H1 (cell line): ENCODE measurements at regions not wholly inside any gene's neighbourhood (a gene's known extent, or its start where the extent isn't known, plus 50 kb on each side); places are given as distances from the start of the nearest gene placed in this dataset.

Experiments
- CTCF ChIA-PET: fragments of 300-600 bp; sonication (Branson Sonifier 250); formaldehyde crosslinking; loops from one replicate; lab custom pipeline; 2021; ENCODE audit not compliant: partially characterized antibody; lab: Charles Lee
- POLR2A ChIA-PET: fragments of 300-600 bp; sonication (Branson Sonifier 250); formaldehyde crosslinking; loops from one replicate; lab custom pipeline; 2021; ENCODE audit warnings: inconsistent platforms; ENCODE audit not compliant: partially characterized antibody; lab: Charles Lee
- DNase-seq, 2 experiments: peaks; one replicate each; pipeline versions ENCODE4 v3.0.0 to v3.0.0-alpha.2; 2010 to 2022; ENCODE audit warnings: low spot score in 2 of 2, low read depth in 1 of 2, mixed read lengths in 1 of 2
- FAIRE-seq: peaks from 2 replicates; lab custom pipeline; 2011; peaks lifted over from hg19 to GRCh38; lab: Jason Lieb, UNC
- H2AFZ ChIP-seq: 2 replicates; pipeline ENCODE4 v1.8.1; 2012; ENCODE audit warnings: low read length, inconsistent platforms
- H2AK5ac ChIP-seq: 2 replicates; pipeline ENCODE4 v1.6.1; 2013; ENCODE audit warnings: low read depth, low read length
- H2BK120ac ChIP-seq: replicated peaks from 2 replicates; pipeline ENCODE3; 2013; ENCODE audit warnings: low read depth, low read length, inconsistent platforms
- H2BK12ac ChIP-seq: 2 replicates; pipeline ENCODE4 v1.6.1; 2013; ENCODE audit warnings: low read depth, low read length
- H2BK15ac ChIP-seq: 2 replicates; pipeline ENCODE4 v1.6.1; 2013; ENCODE audit warnings: low read length
- H2BK20ac ChIP-seq: 2 replicates; pipeline ENCODE4 v1.6.1; 2013; ENCODE audit warnings: low read length
- H2BK5ac ChIP-seq: 2 replicates; pipeline ENCODE4 v1.6.1; 2013; ENCODE audit warnings: low read depth, low read length
- H3K14ac ChIP-seq: 2 replicates; pipeline ENCODE4 v1.6.1; 2013; ENCODE audit warnings: inconsistent platforms; ENCODE audit not compliant: insufficient read length
- H3K18ac ChIP-seq: 2 replicates; pipeline ENCODE4 v1.6.1; 2013; ENCODE audit warnings: low read length; ENCODE audit errors: extremely low read depth
- H3K23ac ChIP-seq: 2 replicates; pipeline ENCODE4 v1.6.1; 2013; ENCODE audit warnings: inconsistent platforms; ENCODE audit not compliant: insufficient read length
- H3K23me2 ChIP-seq: 2 replicates; pipeline ENCODE4 v1.6.1; 2013; ENCODE audit warnings: low read depth, low read length
- H3K27ac ChIP-seq: 2 replicates; pipeline ENCODE4 v1.6.1; 2011; ENCODE audit warnings: low read depth, low read length, inconsistent platforms
- H3K27me3 ChIP-seq, 4 experiments: replicated peaks in 1 of 4; 1 replicate in 1 of 4; 2 replicates in 3 of 4; pipeline versions ENCODE4 v1.6.1 to v1.8.1; 2011 to 2013; ENCODE audit warnings: low read length in 3 of 4, mild to moderate bottlenecking in 3 of 4, inconsistent platforms in 2 of 4, mixed read lengths in 2 of 4, moderate library complexity in 1 of 4; ENCODE audit not compliant: control insufficient read depth in 3 of 4, insufficient read depth in 3 of 4; ENCODE audit errors: extremely low read depth in 1 of 4
- H3K36me3 ChIP-seq, 4 experiments: 2 replicates each; pipeline versions ENCODE4 v1.6.1 to v1.8.1; 2011 to 2013; ENCODE audit warnings: mild to moderate bottlenecking in 4 of 4, low read length in 3 of 4, moderate library complexity in 2 of 4, control low read depth in 1 of 4, inconsistent platforms in 1 of 4; ENCODE audit not compliant: insufficient read depth in 4 of 4, control insufficient read depth in 2 of 4
- H3K4ac ChIP-seq: replicated peaks from 2 replicates; pipeline ENCODE3; 2013; ENCODE audit warnings: low read length, low read depth, mixed read lengths, inconsistent platforms; ENCODE audit not compliant: insufficient read length
- H3K4me1 ChIP-seq, 4 experiments: replicated peaks in 1 of 4; 1 replicate in 1 of 4; 2 replicates in 3 of 4; pipeline versions ENCODE4 v1.6.1 to v1.8.1; 2011 to 2013; ENCODE audit warnings: low read length in 3 of 4, inconsistent platforms in 2 of 4, mixed read lengths in 1 of 4; ENCODE audit not compliant: insufficient read depth in 4 of 4, control insufficient read depth in 3 of 4
- H3K4me2 ChIP-seq, 2 experiments: 2 replicates each; pipeline versions ENCODE4 v1.6.1 to v1.8.1; 2011 to 2013; ENCODE audit warnings: low read depth in 2 of 2, low read length in 2 of 2, control low read depth in 1 of 2, inconsistent platforms in 1 of 2, mild to moderate bottlenecking in 1 of 2; ENCODE audit not compliant: insufficient read depth in 1 of 2
- H3K4me3 ChIP-seq, 4 experiments: fragments of 200-600, 300-600 bp in 1 of 4; sonication (generic), shearing (Covaris generic), sonication (Bioruptor Twin) in 1 of 4; 2 replicates each; pipeline versions ENCODE4 v1.5.1 to v1.8.1; 2011 to 2016; ENCODE audit warnings: low read length in 4 of 4, low read depth in 3 of 4, control low read depth in 2 of 4, inconsistent platforms in 2 of 4, mild to moderate bottlenecking in 2 of 4, mixed read lengths in 1 of 4, moderate library complexity in 1 of 4; ENCODE audit not compliant: insufficient read depth in 2 of 4; ENCODE audit errors: extremely low read depth in 1 of 4
- H3K56ac ChIP-seq: replicated peaks from 2 replicates; pipeline ENCODE3; 2013; ENCODE audit warnings: low read depth, mild to moderate bottlenecking, mixed read lengths, low read length, inconsistent platforms; ENCODE audit not compliant: insufficient read length
- H3K79me1 ChIP-seq: 2 replicates; pipeline ENCODE4 v1.6.1; 2013; ENCODE audit warnings: low read depth, low read length, control low read depth
- H3K79me2 ChIP-seq, 2 experiments: 2 replicates each; pipeline versions ENCODE4 v1.6.1 to v1.8.1; 2012 to 2013; ENCODE audit warnings: low read length in 2 of 2, mild to moderate bottlenecking in 2 of 2, inconsistent platforms in 1 of 2; ENCODE audit not compliant: insufficient read depth in 2 of 2, control insufficient read depth in 1 of 2
- H3K9ac ChIP-seq, 4 experiments: replicated peaks in 1 of 4; 1 replicate in 1 of 4; 2 replicates in 3 of 4; pipeline versions ENCODE4 v1.6.1 to v1.8.1; 2011 to 2013; ENCODE audit warnings: low read depth in 3 of 4, low read length in 3 of 4, control low read depth in 2 of 4, mild to moderate bottlenecking in 2 of 4, moderate library complexity in 2 of 4, inconsistent platforms in 1 of 4; ENCODE audit errors: extremely low read depth in 1 of 4
- H3K9me3 ChIP-seq, 2 experiments: 2 replicates each; pipeline versions ENCODE4 v1.6.1 to v1.8.1; 2012 to 2013; ENCODE audit warnings: mild to moderate bottlenecking in 2 of 2, moderate library complexity in 2 of 2, control low read depth in 1 of 2, inconsistent platforms in 1 of 2, low read depth in 1 of 2, low read length in 1 of 2, mixed read lengths in 1 of 2; ENCODE audit not compliant: insufficient read depth in 2 of 2
- H4K20me1 ChIP-seq, 2 experiments: replicated peaks in 1 of 2; 2 replicates each; pipeline versions ENCODE3 to v1.8.1; 2011 to 2013; ENCODE audit warnings: inconsistent platforms in 2 of 2, low read length in 2 of 2, mild to moderate bottlenecking in 1 of 2; ENCODE audit not compliant: insufficient read depth in 2 of 2, control insufficient read depth in 1 of 2
- H4K5ac ChIP-seq: 2 replicates; pipeline ENCODE4 v1.6.1; 2013; ENCODE audit warnings: low read length, low read depth, mixed read lengths, inconsistent platforms; ENCODE audit not compliant: insufficient read length
- H4K8ac ChIP-seq: 2 replicates; pipeline ENCODE4 v1.8.0; 2013; ENCODE audit warnings: mild to moderate bottlenecking, moderate library complexity, low read length, inconsistent platforms; ENCODE audit not compliant: insufficient read depth; ENCODE audit errors: extremely low read depth
- H4K91ac ChIP-seq: replicated peaks from 2 replicates; pipeline ENCODE3; 2013; ENCODE audit warnings: low read length, mixed read lengths, inconsistent platforms; ENCODE audit not compliant: insufficient read length
- FOSL1 ChIP-seq: IDR thresholded peaks from 2 replicates; pipeline ENCODE4 v1.6.1; 2011; ENCODE audit warnings: mild to moderate bottlenecking, low read depth, low read length, moderate library complexity; ENCODE audit not compliant: insufficient read depth
- GTF2F1 ChIP-seq: IDR thresholded peaks from 2 replicates; pipeline ENCODE4 v1.6.1; 2012; ENCODE audit warnings: low read depth, low read length, improper control_type of control experiment, borderline replicate concordance
- SIRT6 ChIP-seq: IDR thresholded peaks from one replicate; pipeline ENCODE4 v1.7.1; 2012; ENCODE audit warnings: low read length, inconsistent platforms
- TAF7 ChIP-seq: optimal IDR thresholded peaks from 2 replicates; pipeline ENCODE3; 2011; ENCODE audit warnings: low read depth, mild to moderate bottlenecking, inconsistent platforms, low read length, moderate library complexity, borderline replicate concordance
- TCF12 ChIP-seq: IDR thresholded peaks from 2 replicates; pipeline ENCODE4 v1.6.1; 2011; ENCODE audit warnings: low read depth, mild to moderate bottlenecking, low read length
- WGBS, 2 experiments: shearing (Covaris generic) in 1 of 2; methylation state at CpG; one replicate each; pipeline versions ENCODE4 v1.1.6 to v1.1.7; 2013 to 2015; ENCODE audit warnings: low lambda C conversion rate in 2 of 2, mixed read lengths in 2 of 2, inconsistent platforms in 1 of 2, low coverage in 1 of 2, missing lambda C conversion rate in 1 of 2; ENCODE audit not compliant: insufficient replicate concordance in 2 of 2, insufficient coverage in 1 of 2, insufficient read length in 1 of 2; ENCODE audit errors: extremely low coverage in 1 of 2, missing lambda C conversion rate in 1 of 2; 5-methylcytosine and 5-hydroxymethylcytosine counted together

GRCh38 chr2:182545420-182546167 lies 118.8 kb upstream of the PDE1A start:
- no peak overlapping the region for H4K5ac ChIP-seq
- no peaks in the 10 kb centered on the region for H3K4me1 ChIP-seq
- H3K4me3 ChIP-seq: no peak overlapping the region
- no peak overlapping the region for H3K18ac ChIP-seq
- H3K9ac ChIP-seq: no peak overlapping the region
- H3K27ac ChIP-seq: no peak overlapping the region
- H2BK15ac ChIP-seq: no peak overlapping the region
- 89% methylated on average over 3 of the region's 3 CpGs; no CpG with 5 or more reads in 1 of the 2 experiments for WGBS, 2 experiments
- H2AK5ac ChIP-seq: no peak overlapping the region
- no peak overlapping the region for H2AFZ ChIP-seq
- no peak overlapping the region for H4K91ac ChIP-seq
- no peak for TF ChIP-seq GTF2F1
- no peak for TF ChIP-seq TAF7
- no peak for TF ChIP-seq FOSL1
- TF ChIP-seq TCF12: no peak
- TF ChIP-seq SIRT6: no peak
- FAIRE-seq (no peak), DNase-seq (no peak)
- H3K4me2 ChIP-seq: no peak overlapping the region
- no peaks in the 10 kb centered on the region for H3K79me1 ChIP-seq
- no peak overlapping the region for H3K23ac ChIP-seq
- H3K56ac ChIP-seq: no peak overlapping the region
- no peak overlapping the region for H3K4ac ChIP-seq
- POLR2A ChIA-PET: no interaction called here
- H4K20me1 ChIP-seq: no peaks in the 10 kb centered on the region
- no peaks in the 10 kb centered on the region for H3K9me3 ChIP-seq
- no peak overlapping the region for H2BK120ac ChIP-seq
- no peaks in the 10 kb centered on the region for H3K36me3 ChIP-seq
- CTCF ChIA-PET: interaction anchor here (1.1 kb wide), 1 partner anchor 354 kb away, joined by 3 read pairs; no protein-coding TSS in a partner anchor
- no peak overlapping the region for H2BK5ac ChIP-seq
- H3K23me2 ChIP-seq: no peaks in the 10 kb centered on the region
- no peaks in the 10 kb centered on the region for H3K79me2 ChIP-seq
- no peak overlapping the region for H2BK20ac ChIP-seq
- no peak overlapping the region for H3K14ac ChIP-seq
- H4K8ac ChIP-seq: no peak overlapping the region
- no peak overlapping the region for H2BK12ac ChIP-seq
- H3K27me3 ChIP-seq: no peaks in the 10 kb centered on the region
